ENCODE measurements at regions not wholly inside any gene's neighbourhood (a gene's known extent, or its start where the extent isn't known, plus 50 kb on each side); places are given as distances from the start of the nearest gene placed in this dataset.

GRCh38 chr7:153628406-153628805 is 423.8 kb upstream of the DPP6 start:
- no peaks in the 10 kb centered on the region for H3K4me1 Mint-ChIP-seq (ENCODE audit: insufficient read depth, unreplicated experiment)
- peaks cover 8% of the 10 kb centered on the region for H3K9me3 Mint-ChIP-seq (ENCODE audit: unreplicated experiment)
- intact Hi-C loops (cut with micrococcal nuclease), result no loop called here
- no peaks in the 10 kb centered on the region for H3K27me3 Mint-ChIP-seq (ENCODE audit: insufficient read depth, unreplicated experiment)
- POLR2A ChIA-PET, result no interaction called here
- no peak overlapping the region for H3K27ac Mint-ChIP-seq (ENCODE audit: low read depth, unreplicated experiment)
- no peaks in the 10 kb centered on the region for H3K36me3 Mint-ChIP-seq (ENCODE audit: insufficient read depth, unreplicated experiment)
- DNase-seq (ENCODE audit: unreplicated experiment), result no peak
- no TSS peak for BruUV-seq (replicated peaks)
- TF ChIP-seq CTCF (IDR thresholded peaks at IDR 0.05; ENCODE audit: unreplicated experiment), result no peak
- CTCF ChIA-PET, result no interaction called here
- no peak overlapping the region for H3K4me3 Mint-ChIP-seq (ENCODE audit: unreplicated experiment)

- peaks cover 8% of the 10 kb centered on the region for H3K9me3 Mint-ChIP-seq (ENCODE audit: unreplicated experiment)
- H3K27ac Mint-ChIP-seq (ENCODE audit: low read depth, unreplicated experiment), result no peak overlapping the region
- DNase-seq (ENCODE audit: unreplicated experiment), result no peak
- TF ChIP-seq CTCF (IDR thresholded peaks at IDR 0.05; ENCODE audit: unreplicated experiment), result no peak
- POLR2A ChIA-PET, result no interaction called here
- H3K27me3 Mint-ChIP-seq (ENCODE audit: insufficient read depth, unreplicated experiment), result no peaks in the 10 kb centered on the region
- no peaks in the 10 kb centered on the region for H3K36me3 Mint-ChIP-seq (ENCODE audit: insufficient read depth, unreplicated experiment)
- CTCF ChIA-PET, result no interaction called here
- no TSS peak for BruUV-seq (replicated peaks)
- intact Hi-C loops (cut with micrococcal nuclease), result no loop called here
- no peak overlapping the region for H3K4me3 Mint-ChIP-seq (ENCODE audit: unreplicated experiment)
- no peaks in the 10 kb centered on the region for H3K4me1 Mint-ChIP-seq (ENCODE audit: insufficient read depth, unreplicated experiment)
Measured at GRCh38 chr7:153628825-153629224, 423.4 kb upstream of the DPP6 start.

GRCh38 chr7:153638821-153639435 is 413.3 kb upstream of the DPP6 start:
- TF ChIP-seq CTCF (IDR thresholded peaks at IDR 0.05; ENCODE audit: unreplicated experiment), result no peak
- Mint-ChIP-seq H3K36me3 (ENCODE audit: insufficient read depth, unreplicated experiment) (no peaks in the 10 kb centered on the region), H3K4me3 (ENCODE audit: unreplicated experiment) (no peak overlapping the region), H3K27me3 (ENCODE audit: insufficient read depth, unreplicated experiment) (no peaks in the 10 kb centered on the region), H3K4me1 (ENCODE audit: insufficient read depth, unreplicated experiment) (no peaks in the 10 kb centered on the region), H3K27ac (ENCODE audit: low read depth, unreplicated experiment) (no peak overlapping the region), H3K9me3 (ENCODE audit: unreplicated experiment) (peaks cover 37% of the 10 kb centered on the region)
- CTCF ChIA-PET, result no interaction called here
- intact Hi-C loops (cut with micrococcal nuclease), result no loop called here
- no TSS peak for BruUV-seq (replicated peaks)
- DNase-seq (ENCODE audit: unreplicated experiment), result no peak
- POLR2A ChIA-PET, result no interaction called here

GRCh38 chr7:153640586-153640985 is 411.6 kb upstream of the DPP6 start:
- no peak for DNase-seq (ENCODE audit: unreplicated experiment)
- intact Hi-C loops (cut with micrococcal nuclease), result no loop called here
- BruUV-seq (replicated peaks), result no TSS peak
- H3K36me3 Mint-ChIP-seq (ENCODE audit: insufficient read depth, unreplicated experiment), result no peaks in the 10 kb centered on the region
- no peak overlapping the region for H3K27ac Mint-ChIP-seq (ENCODE audit: low read depth, unreplicated experiment)
- POLR2A ChIA-PET, result no interaction called here
- no peaks in the 10 kb centered on the region for H3K4me1 Mint-ChIP-seq (ENCODE audit: insufficient read depth, unreplicated experiment)
- H3K27me3 Mint-ChIP-seq (ENCODE audit: insufficient read depth, unreplicated experiment), result no peaks in the 10 kb centered on the region
- CTCF ChIA-PET, result no interaction called here
- TF ChIP-seq CTCF (IDR thresholded peaks at IDR 0.05; ENCODE audit: unreplicated experiment), result no peak
- H3K9me3 Mint-ChIP-seq (ENCODE audit: unreplicated experiment), result peaks cover 37% of the 10 kb centered on the region
- no peak overlapping the region for H3K4me3 Mint-ChIP-seq (ENCODE audit: unreplicated experiment)
